B cell (primary cell): ENCODE measurements at regions not wholly inside any gene's neighbourhood (a gene's known extent, or its start where the extent isn't known, plus 50 kb on each side); places are given as distances from the start of the nearest gene placed in this dataset.

Experiments
- ATAC-seq: fragments of 200-7000 bp; cut with Tn5 transposase; one replicate; pipeline ENCODE4 v1.10.0; 2021; ENCODE audit warnings: low read depth, mild to moderate bottlenecking, moderate number of reproducible peaks, moderate library complexity
- CTCF ChIA-PET: fragments of 350-600 bp; sonication (Branson Sonifier 250); formaldehyde crosslinking; loops from one replicate; lab custom pipeline; 2021; ENCODE audit warnings: antibody characterized with exemption, inconsistent platforms; lab: Charles Lee
- POLR2A ChIA-PET: fragments of 350-600 bp; sonication (Branson Sonifier 250); formaldehyde crosslinking; loops from one replicate; lab custom pipeline; 2021; ENCODE audit warnings: antibody characterized with exemption; lab: Charles Lee
- DNase-seq: peaks from one replicate; pipeline ENCODE4 v3.0.0; 2013
- H2AFZ ChIP-seq: 2 replicates; pipeline ENCODE4 v1.6.1; 2012; ENCODE audit warnings: mild to moderate bottlenecking, low read depth, low read length; ENCODE audit not compliant: insufficient read depth, poor library complexity, severe bottlenecking
- H3K27ac ChIP-seq, 2 donors: 1 replicate in 1 of 2; 2 replicates in 1 of 2; pipeline ENCODE4 v1.5.1; 2012 to 2013; ENCODE audit warnings: low read length in 2 of 2, mild to moderate bottlenecking in 2 of 2, moderate library complexity in 1 of 2
- H3K27me3 ChIP-seq, 4 experiments: fragments of 200-600 bp in 1 of 4; sonication (generic) in 1 of 4; replicated peaks in 1 of 4; 1 replicate in 2 of 4; 2 replicates in 2 of 4; pipeline versions ENCODE4 v1.6.1 to v1.7.0; 2013 to 2016; ENCODE audit warnings: low read length in 3 of 4, mild to moderate bottlenecking in 2 of 4, mixed read lengths in 1 of 4, moderate library complexity in 1 of 4; ENCODE audit not compliant: insufficient read depth in 4 of 4, control insufficient read depth in 3 of 4; ENCODE audit errors: control extremely low read depth in 1 of 4
- H3K36me3 ChIP-seq, 2 experiments: replicated peaks in 1 of 2; 1 replicate in 1 of 2; 2 replicates in 1 of 2; pipeline versions ENCODE4 v1.6.1 to v1.7.1; 2013; ENCODE audit warnings: low read length in 1 of 2; ENCODE audit not compliant: insufficient read depth in 2 of 2, control insufficient read depth in 1 of 2; ENCODE audit errors: control extremely low read depth in 1 of 2, extremely low read depth in 1 of 2
- H3K4me1 ChIP-seq, 2 donors: fragments of 200-600 bp in 1 of 2; sonication (generic) in 1 of 2; 1 replicate in 1 of 2; 2 replicates in 1 of 2; pipeline versions ENCODE4 v1.5.1 to v1.6.1; 2013 to 2017; ENCODE audit warnings: low read length in 2 of 2; ENCODE audit not compliant: control insufficient read depth in 2 of 2, insufficient read depth in 2 of 2
- H3K4me2 ChIP-seq: replicated peaks from 2 replicates; pipeline ENCODE3; 2012; ENCODE audit warnings: mild to moderate bottlenecking, low read depth, low read length; ENCODE audit not compliant: poor library complexity, severe bottlenecking
- H3K4me3 ChIP-seq, 5 experiments: fragments of 200-600 bp in 1 of 5; sonication (generic) in 1 of 5; 1 replicate in 3 of 5; 2 replicates in 2 of 5; pipeline versions ENCODE4 v1.5.1 to v1.7.0; 2011 to 2016; ENCODE audit warnings: low read length in 4 of 5, mild to moderate bottlenecking in 4 of 5, low read depth in 2 of 5, control low read depth in 1 of 5, moderate library complexity in 1 of 5; ENCODE audit not compliant: insufficient read depth in 1 of 5; ENCODE audit errors: control extremely low read depth in 1 of 5, extremely low read depth in 1 of 5
- H3K79me2 ChIP-seq: fragments of 200-600 bp; sonication (generic); one replicate; pipeline ENCODE4 v1.6.0; 2016; ENCODE audit warnings: low read length; ENCODE audit not compliant: control insufficient read depth, insufficient read depth
- H3K9ac ChIP-seq: fragments of 200-600 bp; sonication (generic); 2 replicates; pipeline ENCODE4 v1.6.1; 2017; ENCODE audit warnings: mild to moderate bottlenecking, low read length, moderate library complexity
- H3K9me3 ChIP-seq, 3 donors: one replicate each; pipeline versions ENCODE4 v1.6.1 to v1.7.1; 2013; ENCODE audit warnings: low read length in 2 of 3; ENCODE audit not compliant: control insufficient read depth in 2 of 3, insufficient read depth in 1 of 3; ENCODE audit errors: control extremely low read depth in 1 of 3
- H4K20me1 ChIP-seq: 2 replicates; pipeline ENCODE4 v1.6.0; 2012; ENCODE audit warnings: mild to moderate bottlenecking, low read length; ENCODE audit not compliant: insufficient read depth, control insufficient read depth, poor library complexity, severe bottlenecking
- H3K27ac Mint-ChIP-seq: one replicate; pipeline ENCODE4 v1.8.0; 2021; ENCODE audit warnings: mixed read lengths
- H3K27me3 Mint-ChIP-seq: one replicate; pipeline ENCODE4 v1.8.0; 2021; ENCODE audit warnings: mixed read lengths
- H3K4me1 Mint-ChIP-seq: one replicate; pipeline ENCODE4 v1.8.0; 2021; ENCODE audit warnings: mixed read lengths
- H3K4me3 Mint-ChIP-seq: one replicate; pipeline ENCODE4 v1.8.0; 2021; ENCODE audit warnings: mixed read lengths
- H3K9me3 Mint-ChIP-seq: one replicate; pipeline ENCODE4 v1.8.0; 2022; ENCODE audit warnings: mixed read lengths; ENCODE audit not compliant: insufficient read depth
- CTCF ChIP-seq: fragments of 200-600 bp; IDR thresholded peaks from one replicate; pipeline ENCODE4 v1.8.0; 2022; ENCODE audit warnings: antibody characterized with exemption, mild to moderate bottlenecking
- EZH2 ChIP-seq: IDR thresholded peaks from 2 replicates; pipeline ENCODE4 v1.6.1; 2012; ENCODE audit warnings: borderline replicate concordance, low read depth, mild to moderate bottlenecking, moderate library complexity, low read length; ENCODE audit not compliant: insufficient read depth, poor library complexity, severe bottlenecking
- WGBS: methylation state at CpG from one replicate; pipeline ENCODE4 v1.1.5; 2013; ENCODE audit warnings: missing lambda C conversion rate; ENCODE audit not compliant: insufficient coverage; 5-methylcytosine and 5-hydroxymethylcytosine counted together
- intact Hi-C: fragments of 100-400 bp; cut with micrococcal nuclease; formaldehyde crosslinking; loops from one replicate; pipeline ENCODE4 v1.10.0; 2022

GRCh38 chr13:90455067-90455466 lies 892.4 kb upstream of the MIR17HG start:
- Histone ChIP-seq H3K4me3 (no peak overlapping the region), H3K4me2 (no peak overlapping the region), H3K79me2 (no peaks in the 10 kb centered on the region), H3K4me1 (no peaks in the 10 kb centered on the region), H3K27ac (no peak overlapping the region), H3K36me3 (no peaks in the 10 kb centered on the region), H3K9ac (no peak overlapping the region), H3K27me3 (no peaks in the 10 kb centered on the region), H4K20me1 (no peaks in the 10 kb centered on the region), H3K9me3 (no peaks in the 10 kb centered on the region), H2AFZ (no peak overlapping the region)
- Mint-ChIP-seq H3K27me3 (no peaks in the 10 kb centered on the region), H3K4me1 (no peaks in the 10 kb centered on the region), H3K4me3 (no peak overlapping the region), H3K27ac (no peak overlapping the region), H3K9me3 (peaks cover 4% of the 10 kb centered on the region)
- ATAC-seq, result no peak
- intact Hi-C loops, result no loop called here
- ChIA-PET POLR2A (no interaction called here), CTCF (no interaction called here)
- no CpG with 5 or more reads among the region's 1 CpG for WGBS
- no peak for TF ChIP-seq EZH2
- no peak for TF ChIP-seq CTCF
- DNase-seq, result no peak

GRCh38 chr13:90455823-90456222 lies 891.7 kb upstream of the MIR17HG start:
- no peaks in the 10 kb centered on the region for H3K36me3 ChIP-seq
- no peaks in the 10 kb centered on the region for H3K4me1 Mint-ChIP-seq
- ATAC-seq (no peak), DNase-seq (no peak)
- H3K9me3 Mint-ChIP-seq, result peaks cover 4% of the 10 kb centered on the region
- no peak overlapping the region for H3K4me3 Mint-ChIP-seq
- no peaks in the 10 kb centered on the region for H3K9me3 ChIP-seq
- 82% methylated on average over 2 of the region's 4 CpGs for WGBS
- intact Hi-C loops, result no loop called here
- no peak overlapping the region for H3K27ac Mint-ChIP-seq
- ChIA-PET POLR2A (no interaction called here), CTCF (no interaction called here)
- H3K27me3 Mint-ChIP-seq, result no peaks in the 10 kb centered on the region
- H3K4me3 ChIP-seq, result no peak overlapping the region
- H3K79me2 ChIP-seq, result no peaks in the 10 kb centered on the region
- no peaks in the 10 kb centered on the region for H3K27me3 ChIP-seq
- no peak overlapping the region for H3K9ac ChIP-seq
- no peak overlapping the region for H3K4me2 ChIP-seq
- H3K4me1 ChIP-seq, result no peaks in the 10 kb centered on the region
- TF ChIP-seq EZH2 (no peak), CTCF (no peak)
- H3K27ac ChIP-seq, result no peak overlapping the region
- H2AFZ ChIP-seq, result no peak overlapping the region
- no peaks in the 10 kb centered on the region for H4K20me1 ChIP-seq
